GM23338 (cell line): ENCODE measurements at regions not wholly inside any gene's neighbourhood (a gene's known extent, or its start where the extent isn't known, plus 50 kb on each side); places are given as distances from the start of the nearest gene placed in this dataset.

Experiments used
- ATAC-seq: fragments of 200-7000 bp; cut with Tn5 transposase; 3 replicates; pipeline ENCODE4 v1.9.1; 2020
- DNase-seq: peaks from one replicate; pipeline ENCODE4 v3.0.0-alpha.2; 2015; ENCODE audit warnings: low spot score
- H2AFZ ChIP-seq: fragments of 200-600 bp; sonication (generic); 2 replicates; pipeline ENCODE4 v1.8.0; 2016; ENCODE audit warnings: antibody characterized with exemption, mild to moderate bottlenecking, moderate library complexity
- H3F3A ChIP-seq: fragments of 200-600 bp; sonication (generic); replicated peaks from 2 replicates; pipeline ENCODE4 v1.8.0; 2017; ENCODE audit warnings: antibody characterized with exemption, mixed run types, low read depth
- H3K27ac ChIP-seq: fragments of 200-600 bp; sonication (generic); 2 replicates; pipeline ENCODE4 v1.6.1; 2016; ENCODE audit warnings: low read depth
- H3K27me3 ChIP-seq: fragments of 200-600 bp; sonication (generic); 2 replicates; pipeline ENCODE4 v1.8.0; 2016; ENCODE audit warnings: mild to moderate bottlenecking, mixed run types, moderate library complexity; ENCODE audit not compliant: insufficient read depth
- H3K36me3 ChIP-seq: fragments of 200-600 bp; sonication (generic); 2 replicates; pipeline ENCODE4 v1.8.0; 2016; ENCODE audit warnings: mild to moderate bottlenecking; ENCODE audit not compliant: insufficient read depth
- H3K4me1 ChIP-seq: fragments of 200-600 bp; sonication (generic); 2 replicates; pipeline ENCODE4 v1.8.0; 2016; ENCODE audit warnings: mild to moderate bottlenecking, moderate library complexity; ENCODE audit not compliant: insufficient read depth
- H3K4me2 ChIP-seq: fragments of 200-600 bp; sonication (generic); 2 replicates; pipeline ENCODE4 v1.7.1; 2017; ENCODE audit warnings: mixed run types
- H3K4me3 ChIP-seq: fragments of 200-600 bp; sonication (generic); 2 replicates; pipeline ENCODE4 v1.6.1; 2016; ENCODE audit warnings: mixed run types
- H3K79me2 ChIP-seq: fragments of 200-600 bp; sonication (generic); replicated peaks from 2 replicates; pipeline ENCODE4 v1.8.0; 2017; ENCODE audit warnings: mild to moderate bottlenecking; ENCODE audit not compliant: insufficient read depth
- H3K9me2 ChIP-seq: fragments of 200-600 bp; sonication (generic); 2 replicates; pipeline ENCODE4 v1.8.0; 2017; ENCODE audit not compliant: insufficient read depth
- H4K20me1 ChIP-seq: fragments of 200-600 bp; sonication (generic); replicated peaks from 2 replicates; pipeline ENCODE4 v1.8.0; 2017; ENCODE audit warnings: mild to moderate bottlenecking; ENCODE audit not compliant: insufficient read depth
- H3K27ac Mint-ChIP-seq: 2 replicates; pipeline ENCODE4 v1.8.0; 2020; ENCODE audit warnings: inconsistent platforms, mild to moderate bottlenecking, moderate library complexity, mixed read lengths
- H3K27me3 Mint-ChIP-seq: 3 replicates; pipeline ENCODE4 v1.8.0; 2022; ENCODE audit warnings: low read depth, mild to moderate bottlenecking, moderate library complexity, mixed read lengths, inconsistent platforms; ENCODE audit not compliant: insufficient read depth, poor library complexity
- H3K36me3 Mint-ChIP-seq: 3 replicates; pipeline ENCODE4 v1.8.0; 2021; ENCODE audit warnings: low read depth, mild to moderate bottlenecking, inconsistent platforms, moderate library complexity, mixed read lengths
- H3K4me1 Mint-ChIP-seq: 3 replicates; pipeline ENCODE4 v1.8.0; 2020; ENCODE audit warnings: mild to moderate bottlenecking, inconsistent platforms, mixed read lengths
- H3K4me3 Mint-ChIP-seq: 3 replicates; pipeline ENCODE4 v1.8.0; 2021; ENCODE audit warnings: moderate library complexity, mild to moderate bottlenecking, inconsistent platforms, mixed read lengths
- H3K9me3 Mint-ChIP-seq: 3 replicates; pipeline ENCODE4 v1.8.0; 2020; ENCODE audit warnings: moderate library complexity, mild to moderate bottlenecking, inconsistent platforms, mixed read lengths
- EZH2 ChIP-seq: fragments of 200-600 bp; sonication (generic); IDR thresholded peaks from one replicate; pipeline ENCODE4 v1.8.0; 2017; ENCODE audit warnings: antibody characterized with exemption, mild to moderate bottlenecking, low read depth; ENCODE audit not compliant: unreplicated experiment
- JUNB ChIP-seq: IDR thresholded peaks from one replicate; pipeline ENCODE4 v1.6.1; 2016; ENCODE audit warnings: antibody characterized with exemption; ENCODE audit not compliant: unreplicated experiment
- NANOG ChIP-seq: IDR thresholded peaks from 2 replicates; pipeline ENCODE4 v1.6.1; 2016; ENCODE audit warnings: antibody characterized with exemption, borderline replicate concordance
- POLR2AphosphoS5 ChIP-seq: IDR thresholded peaks from 2 replicates; pipeline ENCODE4 v1.6.1; 2016; ENCODE audit warnings: antibody characterized with exemption, low read depth
- REST ChIP-seq: IDR thresholded peaks from one replicate; pipeline ENCODE4 v1.6.1; 2018; ENCODE audit warnings: antibody characterized with exemption; ENCODE audit not compliant: unreplicated experiment
- ZNF114 ChIP-seq: fragments of 250-450 bp; sonication (Bioruptor Pico); IDR thresholded peaks from 2 replicates; pipeline ENCODE4 v1.5.0; 2020; ENCODE audit warnings: mild to moderate bottlenecking, moderate library complexity
- ZNF331 ChIP-seq: fragments of 250-450 bp; sonication (Bioruptor Pico); IDR thresholded peaks from 2 replicates; pipeline ENCODE4 v1.5.0; 2020; ENCODE audit warnings: low read depth, mild to moderate bottlenecking, moderate library complexity

- Histone ChIP-seq H3K27ac (no peak overlapping the region), H3K79me2 (no peaks in the 10 kb centered on the region), H3K4me3 (no peak overlapping the region), H4K20me1 (no peaks in the 10 kb centered on the region), H3K27me3 (no peaks in the 10 kb centered on the region), H3F3A (no peaks in the 10 kb centered on the region), H2AFZ (no peak overlapping the region), H3K4me1 (no peaks in the 10 kb centered on the region), H3K9me2 (no peaks in the 10 kb centered on the region), H3K4me2 (no peak overlapping the region), H3K36me3 (no peaks in the 10 kb centered on the region)
- TF ChIP-seq JUNB (no peak), POLR2AphosphoS5 (no peak), REST (no peak), NANOG (no peak), EZH2 (no peak), ZNF114 (CRISPR knock-in tag) (no peak)
- no peak overlapping the region for H3K4me3 Mint-ChIP-seq
- no peaks in the 10 kb centered on the region for H3K27me3 Mint-ChIP-seq
- no peak for DNase-seq
- H3K9me3 Mint-ChIP-seq, result no peaks in the 10 kb centered on the region
- H3K36me3 Mint-ChIP-seq, result no peaks in the 10 kb centered on the region
- ATAC-seq, result no peak
- H3K4me1 Mint-ChIP-seq, result peaks cover 4% of the 10 kb centered on the region; the same call in 2 of the 3 replicates
- no peak overlapping the region for H3K27ac Mint-ChIP-seq
Measured at GRCh38 chrX:148361641-148362040, 138.8 kb upstream of the AFF2 start.

GRCh38 chrX:148363471-148364235 is 136.8 kb upstream of the AFF2 start:
- no peak overlapping the region for H3K27ac Mint-ChIP-seq
- no peaks in the 10 kb centered on the region for H3K36me3 Mint-ChIP-seq
- H4K20me1 ChIP-seq, result no peaks in the 10 kb centered on the region
- H3K27ac ChIP-seq, result no peak overlapping the region
- H3K4me2 ChIP-seq, result no peak overlapping the region
- no peak for ATAC-seq
- H3K27me3 Mint-ChIP-seq, result no peaks in the 10 kb centered on the region
- H3K9me3 Mint-ChIP-seq, result no peaks in the 10 kb centered on the region
- H3F3A ChIP-seq, result no peaks in the 10 kb centered on the region
- H3K4me1 Mint-ChIP-seq, result peaks cover 4% of the 10 kb centered on the region; the same call in 2 of the 3 replicates
- no peak for DNase-seq
- no peak overlapping the region for H2AFZ ChIP-seq
- H3K4me3 ChIP-seq, result no peak overlapping the region
- H3K36me3 ChIP-seq, result no peaks in the 10 kb centered on the region
- no peak overlapping the region for H3K4me3 Mint-ChIP-seq
- no peaks in the 10 kb centered on the region for H3K79me2 ChIP-seq
- H3K27me3 ChIP-seq, result no peaks in the 10 kb centered on the region
- no peaks in the 10 kb centered on the region for H3K9me2 ChIP-seq
- H3K4me1 ChIP-seq, result no peaks in the 10 kb centered on the region
- TF ChIP-seq REST (no peak), ZNF114 (CRISPR knock-in tag) (no peak), ZNF331 (CRISPR knock-in tag) (no peak), NANOG (no peak), EZH2 (no peak)
